ENCODE measurements at regions not wholly inside any gene's neighbourhood (a gene's known extent, or its start where the extent isn't known, plus 50 kb on each side); places are given as distances from the start of the nearest gene placed in this dataset.

GRCh38 chr21:17668479-17669140, 55.9 kb upstream of the BTG3 start:
- Histone ChIP-seq H3K27ac (no peak overlapping the region), H3K4me3 (no peak overlapping the region), H3K36me3 (no peaks in the 10 kb centered on the region), H3K27me3 (peaks cover 0 to 9% (median 0%) of the 10 kb centered on the region in 7 donors), H3K4me1 (no peaks in the 10 kb centered on the region), H3K9me3 (no peaks in the 10 kb centered on the region)
- 77 to 90% methylated on average over 5 of the region's 5 CpGs for WGBS, 2 donors
- no peak for TF ChIP-seq CTCF (IDR thresholded peaks at IDR 0.05)
- intact Hi-C loops (cut with DNase I), result no loop called here
- DNase-seq (no peak), ATAC-seq (no peak)

- Histone ChIP-seq H3K27ac (no peak overlapping the region), H3K4me3 (no peak overlapping the region), H3K27me3 (peaks cover 0 to 7% (median 0%) of the 10 kb centered on the region in 7 donors), H3K36me3 (no peaks in the 10 kb centered on the region), H3K9me3 (no peaks in the 10 kb centered on the region), H3K4me1 (no peaks in the 10 kb centered on the region)
- ATAC-seq (no peak), DNase-seq (no peak)
- WGBS, 2 donors, result 77 to 82% methylated on average over 5 of the region's 5 CpGs
- intact Hi-C loops (cut with DNase I), result no loop called here
- no peak for TF ChIP-seq CTCF (IDR thresholded peaks at IDR 0.05)
Measured at GRCh38 chr21:17667256-17667655, 54.6 kb upstream of the BTG3 start.
